Osteocyte (in vitro differentiated cells): ENCODE measurements at regions not wholly inside any gene's neighbourhood (a gene's known extent, or its start where the extent isn't known, plus 50 kb on each side); places are given as distances from the start of the nearest gene placed in this dataset.

Experiments
- DNase-seq: peaks from one replicate; pipeline ENCODE4 v3.0.0; 2021; ENCODE audit warnings: mixed read lengths; ENCODE audit not compliant: unreplicated experiment; ENCODE audit errors: extremely low spot score
- H3K27ac Mint-ChIP-seq: one replicate; pipeline ENCODE4 v1.8.0; 2021; ENCODE audit warnings: mild to moderate bottlenecking, mixed read lengths; ENCODE audit not compliant: unreplicated experiment
- H3K27me3 Mint-ChIP-seq: one replicate; pipeline ENCODE4 v1.8.0; 2021; ENCODE audit warnings: mixed read lengths; ENCODE audit not compliant: unreplicated experiment
- H3K36me3 Mint-ChIP-seq: one replicate; pipeline ENCODE4 v1.8.0; 2021; ENCODE audit warnings: mixed read lengths; ENCODE audit not compliant: unreplicated experiment
- H3K4me1 Mint-ChIP-seq: one replicate; pipeline ENCODE4 v1.8.0; 2021; ENCODE audit warnings: mixed read lengths; ENCODE audit not compliant: unreplicated experiment
- H3K4me3 Mint-ChIP-seq: one replicate; pipeline ENCODE4 v1.8.0; 2021; ENCODE audit warnings: mild to moderate bottlenecking, moderate library complexity, mixed read lengths; ENCODE audit not compliant: unreplicated experiment
- H3K9me3 Mint-ChIP-seq: one replicate; pipeline ENCODE4 v1.8.0; 2021; ENCODE audit warnings: mixed read lengths; ENCODE audit not compliant: unreplicated experiment
- CTCF ChIP-seq: fragments of 200-600 bp; sonication (generic); IDR thresholded peaks from 2 replicates; pipeline ENCODE4 v1.5.0; 2021; ENCODE audit warnings: antibody characterized with exemption, mild to moderate bottlenecking, moderate library complexity

- no peak for DNase-seq
- no peaks in the 10 kb centered on the region for H3K9me3 Mint-ChIP-seq
These were observed 320.4 kb downstream of the HNRNPD start for GRCh38 chr4:82053396-82053795.

GRCh38 chr4:82050796-82051195 lies 323.0 kb downstream of the HNRNPD start:
- H3K27me3 Mint-ChIP-seq: peaks cover 17% of the 10 kb centered on the region

More at GRCh38 chr4:82053396-82053795, 320.4 kb downstream of the HNRNPD start:
- Mint-ChIP-seq H3K27me3 (no peaks in the 10 kb centered on the region), H3K27ac (no peak overlapping the region), H3K4me3 (no peak overlapping the region), H3K36me3 (no peaks in the 10 kb centered on the region), H3K4me1 (no peaks in the 10 kb centered on the region)
- TF ChIP-seq CTCF: no peak

GRCh38 chr4:82049294-82049693 lies 324.5 kb downstream of the HNRNPD start:
- no peaks in the 10 kb centered on the region for H3K9me3 Mint-ChIP-seq

More at GRCh38 chr4:82050796-82051195, 323.0 kb downstream of the HNRNPD start:
- no peak for DNase-seq
- H3K9me3 Mint-ChIP-seq: no peaks in the 10 kb centered on the region
- no peak overlapping the region for H3K27ac Mint-ChIP-seq
- no peak for TF ChIP-seq CTCF
- no peaks in the 10 kb centered on the region for H3K36me3 Mint-ChIP-seq
- no peak overlapping the region for H3K4me3 Mint-ChIP-seq
- no peaks in the 10 kb centered on the region for H3K4me1 Mint-ChIP-seq

GRCh38 chr4:82047731-82048130 lies 326.1 kb downstream of the HNRNPD start:
- H3K27ac Mint-ChIP-seq: no peak overlapping the region
- peaks cover 37% of the 10 kb centered on the region for H3K27me3 Mint-ChIP-seq
- no peaks in the 10 kb centered on the region for H3K9me3 Mint-ChIP-seq
- H3K36me3 Mint-ChIP-seq: no peaks in the 10 kb centered on the region
- DNase-seq: no peak
- no peak overlapping the region for H3K4me3 Mint-ChIP-seq
- TF ChIP-seq CTCF: no peak
- H3K4me1 Mint-ChIP-seq: peaks cover 2% of the 10 kb centered on the region

More at GRCh38 chr4:82049294-82049693, 324.5 kb downstream of the HNRNPD start:
- DNase-seq: no peak
- TF ChIP-seq CTCF: no peak
- H3K27me3 Mint-ChIP-seq: peaks cover 26% of the 10 kb centered on the region
- no peaks in the 10 kb centered on the region for H3K36me3 Mint-ChIP-seq
- H3K4me1 Mint-ChIP-seq: no peaks in the 10 kb centered on the region
- H3K4me3 Mint-ChIP-seq: no peak overlapping the region
- H3K27ac Mint-ChIP-seq: no peak overlapping the region

- H3K27ac Mint-ChIP-seq: no peak overlapping the region
These were observed 327.0 kb downstream of the HNRNPD start for GRCh38 chr4:82046796-82047195.

More at GRCh38 chr4:82046796-82047195, 327.0 kb downstream of the HNRNPD start:
- no peak overlapping the region for H3K4me3 Mint-ChIP-seq
- no peaks in the 10 kb centered on the region for H3K9me3 Mint-ChIP-seq
- H3K36me3 Mint-ChIP-seq: no peaks in the 10 kb centered on the region
- H3K4me1 Mint-ChIP-seq: peaks cover 2% of the 10 kb centered on the region
- no peak for TF ChIP-seq CTCF
- no peak for DNase-seq
- H3K27me3 Mint-ChIP-seq: peaks cover 46% of the 10 kb centered on the region
